Esophagus muscularis mucosa (tissue), 4 donors: ENCODE measurements at regions not wholly inside any gene's neighbourhood (a gene's known extent, or its start where the extent isn't known, plus 50 kb on each side); places are given as distances from the start of the nearest gene placed in this dataset.

Experiments
- DNase-seq: peaks from one replicate; pipeline ENCODE4 v3.0.0-alpha.2; 2017; ENCODE audit errors: extremely low spot score
- H3K27ac ChIP-seq, 4 donors: fragments of 200-600 bp; sonication (generic); replicated peaks in 1 of 4; 1 replicate in 3 of 4; 2 replicates in 1 of 4; pipeline ENCODE4 v1.5.1; 2016 to 2019; ENCODE audit warnings: mild to moderate bottlenecking in 1 of 4
- H3K27me3 ChIP-seq, 4 donors: fragments of 200-600 bp; sonication (generic); one replicate each; pipeline versions ENCODE4 v1.5.1 to v1.6.0; 2016 to 2019
- H3K36me3 ChIP-seq, 4 donors: fragments of 200-600 bp; sonication (generic); one replicate each; pipeline ENCODE4 v1.5.1; 2016 to 2019
- H3K4me1 ChIP-seq, 4 donors: fragments of 200-600 bp; sonication (generic); one replicate each; pipeline ENCODE4 v1.5.1; 2016 to 2019
- H3K4me3 ChIP-seq, 4 donors: fragments of 200-600 bp; sonication (generic); 1 replicate in 2 of 4; 2 replicates in 2 of 4; pipeline ENCODE4 v1.5.1; 2016 to 2019; ENCODE audit warnings: mild to moderate bottlenecking in 4 of 4, moderate library complexity in 1 of 4
- H3K9me3 ChIP-seq, 4 donors: fragments of 200-600 bp; sonication (generic); 1 replicate in 3 of 4; 2 replicates in 1 of 4; pipeline ENCODE4 v1.5.1; 2016 to 2019
- CTCF ChIP-seq, 3 experiments: fragments of 200-600 bp in 2 of 3; fragments of 450-650 bp in 1 of 3; sonication (generic) in 2 of 3; IDR thresholded peaks; one replicate each; pipeline ENCODE4 v1.5.1; 2017 to 2019; ENCODE audit warnings: antibody characterized with exemption in 3 of 3, mild to moderate bottlenecking in 2 of 3, moderate library complexity in 1 of 3
- EP300 ChIP-seq: sonication (generic); formaldehyde crosslinking; IDR thresholded peaks from one replicate; pipeline ENCODE4 v1.6.1; 2017; ENCODE audit warnings: antibody characterized with exemption
- POLR2A ChIP-seq: fragments of 450-650 bp; IDR thresholded peaks from one replicate; pipeline ENCODE4 v1.6.1; 2017; ENCODE audit warnings: antibody characterized with exemption, moderate library complexity, mild to moderate bottlenecking, low read depth
- POLR2AphosphoS5 ChIP-seq, 2 donors: sonication (generic); formaldehyde crosslinking; IDR thresholded peaks; one replicate each; pipeline ENCODE4 v1.6.1; 2017; ENCODE audit warnings: antibody characterized with exemption in 2 of 2
- WGBS: methylation state at CpG from one replicate; pipeline ENCODE4 v1.1.5; 2018; 5-methylcytosine and 5-hydroxymethylcytosine counted together
- intact Hi-C: fragments of 100-400 bp; cut with DNase I; formaldehyde crosslinking; loops from one replicate; pipeline ENCODE4 v1.15.1; 2023

GRCh38 chr2:187976986-187977333, 314.7 kb upstream of the GULP1 start:
- no peaks in the 10 kb centered on the region for H3K27me3 ChIP-seq
- no peak for DNase-seq
- no peaks in the 10 kb centered on the region for H3K4me1 ChIP-seq
- intact Hi-C loops, result no loop called here
- H3K27ac ChIP-seq, result no peak overlapping the region
- TF ChIP-seq POLR2A (no peak), EP300 (no peak), POLR2AphosphoS5 (IDR thresholded peaks at IDR 0.05) (no peak), CTCF (IDR thresholded peaks at IDR 0.05) (no peak)
- no peaks in the 10 kb centered on the region for H3K36me3 ChIP-seq
- no peaks in the 10 kb centered on the region for H3K9me3 ChIP-seq
- H3K4me3 ChIP-seq, result no peak overlapping the region
- 75% methylated on average over 3 of the region's 3 CpGs for WGBS

- TF ChIP-seq POLR2A, result no peak
- TF ChIP-seq CTCF (IDR thresholded peaks at IDR 0.05), result no peak
- TF ChIP-seq EP300, result no peak
- no peak for TF ChIP-seq POLR2AphosphoS5 (IDR thresholded peaks at IDR 0.05)
- Histone ChIP-seq H3K27ac (no peak overlapping the region), H3K9me3 (no peaks in the 10 kb centered on the region), H3K4me3 (no peak overlapping the region), H3K4me1 (no peaks in the 10 kb centered on the region), H3K36me3 (no peaks in the 10 kb centered on the region), H3K27me3 (no peaks in the 10 kb centered on the region)
- intact Hi-C loops, result no loop called here
- no peak for DNase-seq
- WGBS, result 84% methylated on average over 3 of the region's 3 CpGs
Measured at GRCh38 chr2:187978356-187978755, 313.3 kb upstream of the GULP1 start.

GRCh38 chr2:187982668-187983067, 309.0 kb upstream of the GULP1 start:
- WGBS, result 48% methylated on average over 1 of the region's 1 CpG
- intact Hi-C loops, result no loop called here
- no peak overlapping the region for H3K27ac ChIP-seq
- no peaks in the 10 kb centered on the region for H3K36me3 ChIP-seq
- DNase-seq, result no peak
- TF ChIP-seq POLR2AphosphoS5 (IDR thresholded peaks at IDR 0.05), result no peak
- no peak for TF ChIP-seq POLR2A
- no peak for TF ChIP-seq CTCF (IDR thresholded peaks at IDR 0.05)
- TF ChIP-seq EP300, result no peak
- peaks cover 0 to 3% (median 0%) of the 10 kb centered on the region in 4 donors for H3K4me1 ChIP-seq
- no peaks in the 10 kb centered on the region for H3K27me3 ChIP-seq
- H3K4me3 ChIP-seq, result no peak overlapping the region
- no peaks in the 10 kb centered on the region for H3K9me3 ChIP-seq

GRCh38 chr2:187985195-187985594, 306.5 kb upstream of the GULP1 start:
- no peaks in the 10 kb centered on the region for H3K36me3 ChIP-seq
- TF ChIP-seq EP300 (no peak), POLR2AphosphoS5 (IDR thresholded peaks at IDR 0.05) (no peak), POLR2A (no peak), CTCF (IDR thresholded peaks at IDR 0.05) (no peak)
- no peaks in the 10 kb centered on the region for H3K27me3 ChIP-seq
- no peak overlapping the region for H3K4me3 ChIP-seq
- H3K4me1 ChIP-seq, result peaks cover 0 to 3% (median 0%) of the 10 kb centered on the region in 4 donors
- no peak overlapping the region for H3K27ac ChIP-seq
- no peaks in the 10 kb centered on the region for H3K9me3 ChIP-seq
- intact Hi-C loops, result no loop called here
- WGBS, result 91% methylated on average over 2 of the region's 2 CpGs
- DNase-seq, result no peak

- Histone ChIP-seq H3K4me1 (peaks cover 0 to 3% (median 0%) of the 10 kb centered on the region in 4 donors), H3K9me3 (no peaks in the 10 kb centered on the region), H3K36me3 (no peaks in the 10 kb centered on the region), H3K4me3 (no peak overlapping the region), H3K27me3 (no peaks in the 10 kb centered on the region), H3K27ac (no peak overlapping the region)
- intact Hi-C loops, result no loop called here
- WGBS, result 80% methylated on average over 4 of the region's 4 CpGs
- DNase-seq, result no peak
- TF ChIP-seq EP300 (no peak), POLR2A (no peak), POLR2AphosphoS5 (IDR thresholded peaks at IDR 0.05) (no peak), CTCF (IDR thresholded peaks at IDR 0.05) (no peak)
Measured at GRCh38 chr2:187985923-187986322, 305.8 kb upstream of the GULP1 start.
